Keratinocyte (primary cell): ENCODE measurements at regions not wholly inside any gene's neighbourhood (a gene's known extent, or its start where the extent isn't known, plus 50 kb on each side); places are given as distances from the start of the nearest gene placed in this dataset.

Experiments
- CTCF ChIP-seq, 3 experiments: IDR thresholded peaks in 1 of 3; conservative IDR thresholded peaks in 1 of 3; optimal IDR thresholded peaks in 1 of 3; 2 replicates in 2 of 3; 3 replicates in 1 of 3; pipeline versions ENCODE3 to v1.5.1; 2011; ENCODE audit warnings: low read length in 3 of 3, mild to moderate bottlenecking in 3 of 3, moderate library complexity in 2 of 3, control low read depth in 1 of 3, inconsistent platforms in 1 of 3; ENCODE audit not compliant: insufficient read depth in 2 of 3; ENCODE audit errors: extremely low read depth in 1 of 3
- EZH2 ChIP-seq: IDR thresholded peaks from one replicate; pipeline ENCODE4 v1.6.1; 2012; ENCODE audit warnings: inconsistent platforms, mild to moderate bottlenecking, low read length, moderate library complexity

- TF ChIP-seq CTCF (optimal IDR thresholded peaks at IDR 0.05 in 1 of 3, IDR thresholded peaks at IDR 0.05 in 1 of 3, conservative IDR thresholded peaks at IDR 0.05 in 1 of 3; ENCODE audit: extremely low read depth in 1 of 3, insufficient read depth in 2 of 3, low read length in 3 of 3) (no peak), EZH2 (no peak)
These were observed 67.7 kb downstream of the DIO3 start for GRCh38 chr14:101628975-101629374.
